Erythroblast (primary cell): ENCODE measurements at regions not wholly inside any gene's neighbourhood (a gene's known extent, or its start where the extent isn't known, plus 50 kb on each side); places are given as distances from the start of the nearest gene placed in this dataset.
"Not testable (repeated sequence)": the region's sequence is repeated elsewhere in the genome, so short reads cannot be mapped to it uniquely, and the experiment has no call there.

Experiments used
- GATA1 ChIP-seq: IDR thresholded peaks from 2 replicates; pipeline ENCODE4 v1.6.1; 2011; ENCODE audit warnings: low read depth, mild to moderate bottlenecking, control low read depth, low read length, moderate library complexity
- POLR2A ChIP-seq: IDR thresholded peaks from 2 replicates; pipeline ENCODE4 v1.6.1; 2011; ENCODE audit warnings: mild to moderate bottlenecking, low read length

DNA sequence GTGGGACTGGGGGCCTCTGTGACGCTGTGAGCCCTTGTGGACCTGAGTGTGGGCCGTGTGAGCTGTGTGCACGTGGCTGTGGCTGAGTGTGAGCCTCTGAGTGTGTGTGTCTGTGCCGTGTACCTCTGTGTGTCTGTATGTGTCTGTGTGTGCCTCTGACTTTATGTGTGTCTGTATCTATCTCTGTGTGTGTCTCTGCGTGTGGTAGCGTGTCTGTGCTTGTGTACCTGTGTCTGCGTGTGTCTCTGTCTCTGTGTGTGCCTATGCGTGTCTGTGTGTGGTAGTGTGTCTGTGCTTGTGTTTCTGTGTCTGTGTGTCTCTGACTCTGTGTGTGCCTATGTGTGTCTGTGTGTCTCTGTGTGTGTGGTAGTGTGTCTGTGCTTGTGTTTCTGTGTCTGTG lies 158.2 kb downstream of the TMEM121 start:
- not testable (repeated sequence) for TF ChIP-seq POLR2A, GATA1
